Spleen (tissue), 7 donors: ENCODE measurements at regions not wholly inside any gene's neighbourhood (a gene's known extent, or its start where the extent isn't known, plus 50 kb on each side); places are given as distances from the start of the nearest gene placed in this dataset.

Source experiments
- CTCF ChIP-seq, 11 experiments: fragments of 200-600 bp in 7 of 11; fragments of 450-650 bp in 4 of 11; sonication (generic) in 4 of 11; IDR thresholded peaks in 8 of 11; conservative IDR thresholded peaks in 3 of 11; 1 replicate in 7 of 11; 2 replicates in 4 of 11; pipeline versions ENCODE4 v1.4.0 to v1.8.0; 2016 to 2021; ENCODE audit warnings: antibody characterized with exemption in 11 of 11, inconsistent platforms in 4 of 11, mild to moderate bottlenecking in 1 of 11
- POLR2A ChIP-seq, 3 donors: fragments of 450-650 bp; IDR thresholded peaks; one replicate each; pipeline ENCODE4 v1.5.1; 2017; ENCODE audit warnings: antibody characterized with exemption in 3 of 3, mild to moderate bottlenecking in 1 of 3
- POLR2AphosphoS5 ChIP-seq, 3 donors: sonication (generic); formaldehyde crosslinking; IDR thresholded peaks; one replicate each; pipeline ENCODE4 v1.5.1; 2017; ENCODE audit warnings: antibody characterized with exemption in 3 of 3
- donor health status: DM: no; HTN: no; CAD: no; lungs with moderate emphysema.
- donor health status: DM: no; HTN: no; CAD: no.
- donor health status: DM: no; HTN: no; CAD: no.

GRCh38 chr3:182514236-182514964 is 278.9 kb upstream of the ATP11B start:
- TF ChIP-seq CTCF (IDR thresholded peaks at IDR 0.05 in 8 of 11, conservative IDR thresholded peaks at IDR 0.05 in 3 of 11), result no peak
- TF ChIP-seq POLR2A (IDR thresholded peaks at IDR 0.05), result no peak
- TF ChIP-seq POLR2AphosphoS5 (IDR thresholded peaks at IDR 0.05), result no peak
